ENCODE measurements at regions not wholly inside any gene's neighbourhood (a gene's known extent, or its start where the extent isn't known, plus 50 kb on each side); places are given as distances from the start of the nearest gene placed in this dataset.
A peak's percentile ranks its signal among the peaks of the same experiment; 100 is the strongest.

DNA sequence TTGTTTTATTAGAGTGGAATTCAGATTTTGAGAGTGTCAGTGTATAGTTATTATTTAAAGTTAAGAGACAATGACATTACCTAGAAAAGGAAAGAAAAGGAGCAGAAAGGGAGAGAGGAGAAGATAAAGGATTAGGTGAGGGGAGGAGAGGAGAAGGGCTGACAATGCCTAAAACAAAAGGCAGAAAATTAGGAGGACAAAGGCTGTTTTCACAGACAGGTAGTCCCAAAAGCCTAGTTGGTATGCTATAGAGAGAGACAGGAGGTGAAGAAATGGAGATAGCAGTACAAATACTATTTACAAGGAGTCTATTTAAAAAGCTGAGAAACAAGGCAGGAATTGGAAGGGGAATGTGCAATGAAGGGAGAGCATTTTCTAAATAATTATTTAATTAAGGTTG lies 409.4 kb upstream of the ADGRB3 start:
- peak overlapping the region; percentile 22; the same call in 2 of the 3 replicates for H3K27ac ChIP-seq (ENCODE audit: extremely low read depth, low read depth, low read length)
- in situ Hi-C loops (cut with MboI): loop anchor here (10.0 kb wide), 1 partner anchor 341 kb away; no protein-coding TSS in a partner anchor

DNA sequence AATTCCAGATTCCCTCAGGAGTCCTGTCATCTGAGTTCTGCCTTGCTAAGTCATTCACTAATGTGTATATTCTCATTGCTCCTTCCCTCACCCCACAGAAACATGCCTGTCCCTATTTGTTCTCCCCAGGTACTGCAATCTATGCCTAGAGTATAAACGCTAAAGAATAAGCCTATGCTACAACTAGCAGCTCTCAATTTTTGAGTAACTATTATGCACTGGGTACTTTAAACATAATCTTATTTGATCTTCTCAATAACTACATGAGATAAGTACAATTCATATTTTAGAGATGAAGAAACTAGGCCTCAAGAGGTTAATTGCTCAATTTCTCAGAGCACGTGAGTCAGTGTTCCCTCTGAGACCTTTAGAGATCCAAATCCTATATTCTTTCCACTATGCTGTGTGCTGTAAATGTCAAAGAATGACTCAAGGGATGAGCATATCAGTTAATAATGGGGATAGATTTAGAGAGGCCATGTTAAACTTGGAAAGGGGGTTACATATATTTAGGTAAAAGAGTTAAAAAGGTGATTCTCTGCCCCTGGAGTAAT lies 423.8 kb upstream of the ADGRB3 start:
- BruUV-seq (replicated peaks): no TSS peak
- ChIA-PET POLR2A (interaction anchor here (0.6 kb wide), 1 partner anchor 325 kb away, joined by 3 read pairs; no protein-coding TSS in a partner anchor), CTCF (ENCODE audit: low intra/inter-chr PET ratio) (no interaction called here)
- Histone ChIP-seq H3K27ac (ENCODE audit: extremely low read depth, low read depth, low read length) (no peak overlapping the region), H4K20me1 (replicated peaks; ENCODE audit: control insufficient read depth, insufficient read depth, low read length) (no peaks in the 10 kb centered on the region), H3K9me3 (replicated peaks; ENCODE audit: control insufficient read depth, insufficient read depth, low read depth, low read length) (no peaks in the 10 kb centered on the region), H3K9ac (ENCODE audit: insufficient read depth in 1 of 2, low read depth in 2 of 2, low read length in 2 of 2) (no peak overlapping the region), H3K9me1 (ENCODE audit: control insufficient read depth, insufficient read depth, low read length) (no peaks in the 10 kb centered on the region), H2AFZ (ENCODE audit: low read depth, low read length) (no peak overlapping the region), H3K4me2 (ENCODE audit: insufficient read depth, low read length) (no peak overlapping the region), H3K79me2 (ENCODE audit: control insufficient read depth, insufficient read depth, low read length) (no peaks in the 10 kb centered on the region), H3K27me3 (ENCODE audit: control insufficient read depth in 2 of 2, insufficient read depth in 2 of 2, low read length in 2 of 2) (no peaks in the 10 kb centered on the region), H3K36me3 (ENCODE audit: control insufficient read depth, insufficient read depth, low read length) (no peaks in the 10 kb centered on the region), H3K4me3 (no peak overlapping the region), H3K4me1 (replicated peaks in 1 of 2; ENCODE audit: control insufficient read depth in 2 of 2, insufficient read depth in 2 of 2, low read length in 2 of 2) (no peaks in the 10 kb centered on the region)
- intact Hi-C loops (cut with micrococcal nuclease) (no loop called here), in situ Hi-C loops (cut with MboI) (no loop called here)
- FAIRE-seq (no peak), DNase-seq (ENCODE audit: extremely low read depth in 1 of 4, low spot score in 3 of 4) (no peak), ATAC-seq (no peak)
- 61% methylated on average over 2 of the region's 2 CpGs for WGBS (ENCODE audit: insufficient coverage, low coverage, missing lambda C conversion rate)
- TF ChIP-seq, protein P1, sequence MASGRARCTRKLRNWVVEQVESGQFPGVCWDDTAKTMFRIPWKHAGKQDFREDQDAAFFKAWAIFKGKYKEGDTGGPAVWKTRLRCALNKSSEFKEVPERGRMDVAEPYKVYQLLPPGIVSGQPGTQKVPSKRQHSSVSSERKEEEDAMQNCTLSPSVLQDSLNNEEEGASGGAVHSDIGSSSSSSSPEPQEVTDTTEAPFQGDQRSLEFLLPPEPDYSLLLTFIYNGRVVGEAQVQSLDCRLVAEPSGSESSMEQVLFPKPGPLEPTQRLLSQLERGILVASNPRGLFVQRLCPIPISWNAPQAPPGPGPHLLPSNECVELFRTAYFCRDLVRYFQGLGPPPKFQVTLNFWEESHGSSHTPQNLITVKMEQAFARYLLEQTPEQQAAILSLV (tag; IDR thresholded peaks at IDR 0.05): no peak
- TF ChIP-seq HOXB6 (CRISPR knock-in tag; IDR thresholded peaks at IDR 0.05; ENCODE audit: borderline replicate concordance) (no peak), NR2C2 (CRISPR knock-in tag; IDR thresholded peaks at IDR 0.05) (no peak), NR2C2 (tag; IDR thresholded peaks at IDR 0.05) (no peak), SIN3A (IDR thresholded peaks at IDR 0.05; ENCODE audit: borderline replicate concordance in 2 of 2, control insufficient read depth in 1 of 2, low read depth in 2 of 2, low read length in 2 of 2) (no peak), SRSF3 (IDR thresholded peaks at IDR 0.05; ENCODE audit: insufficient read depth, low read length) (no peak), TCF7 (IDR thresholded peaks at IDR 0.05; ENCODE audit: borderline replicate concordance) (no peak), ZNF707 (CRISPR knock-in tag; conservative IDR thresholded peaks at IDR 0.05) (no peak), POU5F1 (IDR thresholded peaks at IDR 0.05; ENCODE audit: borderline replicate concordance, low read depth, low read length, partially characterized antibody) (no peak)
- TF ChIP-seq, protein P2, sequence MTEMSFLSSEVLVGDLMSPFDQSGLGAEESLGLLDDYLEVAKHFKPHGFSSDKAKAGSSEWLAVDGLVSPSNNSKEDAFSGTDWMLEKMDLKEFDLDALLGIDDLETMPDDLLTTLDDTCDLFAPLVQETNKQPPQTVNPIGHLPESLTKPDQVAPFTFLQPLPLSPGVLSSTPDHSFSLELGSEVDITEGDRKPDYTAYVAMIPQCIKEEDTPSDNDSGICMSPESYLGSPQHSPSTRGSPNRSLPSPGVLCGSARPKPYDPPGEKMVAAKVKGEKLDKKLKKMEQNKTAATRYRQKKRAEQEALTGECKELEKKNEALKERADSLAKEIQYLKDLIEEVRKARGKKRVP (CRISPR knock-in tag; IDR thresholded peaks at IDR 0.05): no peak

More for the DNA sequence above, 409.4 kb upstream of the ADGRB3 start:
- Histone ChIP-seq H3K9me3 (replicated peaks; ENCODE audit: control insufficient read depth, insufficient read depth, low read depth, low read length) (no peaks in the 10 kb centered on the region), H2AFZ (ENCODE audit: low read depth, low read length) (peak overlapping the region; percentile 80), H3K4me3 (no peak overlapping the region), H3K9me1 (ENCODE audit: control insufficient read depth, insufficient read depth, low read length) (no peaks in the 10 kb centered on the region), H3K27me3 (ENCODE audit: control insufficient read depth in 2 of 2, insufficient read depth in 2 of 2, low read length in 2 of 2) (no peaks in the 10 kb centered on the region), H3K4me1 (replicated peaks in 1 of 2; ENCODE audit: control insufficient read depth in 2 of 2, insufficient read depth in 2 of 2, low read length in 2 of 2) (0 out of 5 replicates have a peak, but pooled peaks cover 0 to 3% of the 10 kb centered on the region in 2 experiments), H3K4me2 (ENCODE audit: insufficient read depth, low read length) (no peak overlapping the region), H3K36me3 (ENCODE audit: control insufficient read depth, insufficient read depth, low read length) (no peaks in the 10 kb centered on the region), H3K79me2 (ENCODE audit: control insufficient read depth, insufficient read depth, low read length) (no peaks in the 10 kb centered on the region), H4K20me1 (replicated peaks; ENCODE audit: control insufficient read depth, insufficient read depth, low read length) (no peaks in the 10 kb centered on the region), H3K9ac (ENCODE audit: insufficient read depth in 1 of 2, low read depth in 2 of 2, low read length in 2 of 2) (peak overlapping the region in 1 of 2 experiments; percentile 7; a peak in 1 of 4 replicates)
- intact Hi-C loops (cut with micrococcal nuclease): loop anchor here (1.0 to 10.0 kb wide), 4 partner anchors 337 to 1563 kb away; no protein-coding TSS in a partner anchor
- BruUV-seq (replicated peaks): no TSS peak
- FAIRE-seq (no peak), DNase-seq (ENCODE audit: extremely low read depth in 1 of 4, low spot score in 3 of 4) (no peak), ATAC-seq (0 out of 3 replicates have a peak, but pooled peaks have one; percentile 36)
- TF ChIP-seq HNRNPUL1 (IDR thresholded peaks at IDR 0.05; ENCODE audit: low read length): no peak
- no peak for TF ChIP-seq POLR3A (IDR thresholded peaks at IDR 0.05; ENCODE audit: borderline replicate concordance, extremely low read depth, insufficient read depth, insufficient read length)
- 0 out of 2 replicates have a peak, but pooled peaks have one; percentile 11 for TF ChIP-seq TAF7 (tag; IDR thresholded peaks at IDR 0.05)
- ChIA-PET POLR2A (interaction anchor here (1.4 kb wide), 1 partner anchor 337 kb away, joined by 3 read pairs; no protein-coding TSS in a partner anchor), CTCF (ENCODE audit: low intra/inter-chr PET ratio) (no interaction called here)

All from K562 (cell line).